ENCODE measurements at regions not wholly inside any gene's neighbourhood (a gene's known extent, or its start where the extent isn't known, plus 50 kb on each side); places are given as distances from the start of the nearest gene placed in this dataset.

DNA sequence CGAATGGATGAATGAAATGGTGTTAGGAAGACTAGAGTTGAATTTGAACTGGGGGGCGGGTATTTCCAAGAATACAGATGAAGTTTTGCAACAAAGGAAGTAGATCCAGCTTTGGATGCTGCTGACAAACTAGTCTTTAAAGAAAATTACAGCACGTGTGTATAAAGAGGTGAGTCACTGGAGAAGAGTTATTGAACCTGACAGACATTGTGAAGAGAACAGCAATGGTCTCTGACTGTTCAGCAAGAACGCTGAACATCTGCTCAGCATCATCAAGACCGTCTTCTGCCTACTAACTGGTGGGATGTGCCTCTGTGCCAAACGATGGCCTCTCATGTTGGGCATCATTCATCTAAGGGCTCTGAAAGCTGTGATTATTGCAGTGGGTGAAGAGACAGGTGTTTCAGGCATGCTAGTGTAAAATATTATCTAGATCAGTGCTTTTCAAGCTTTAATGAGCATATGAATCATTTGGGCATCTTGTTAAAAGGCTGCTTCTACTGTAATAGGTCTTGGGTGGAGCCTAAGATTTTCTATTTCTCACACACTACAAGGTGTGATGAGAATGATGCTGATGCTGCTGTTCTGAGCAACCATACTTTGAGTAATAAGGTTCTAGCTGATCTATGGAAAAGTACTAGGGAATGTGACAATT is 291.3 kb downstream of the PTEN start:
- TF ChIP-seq ZEB2 (tag by site-specific recombination; IDR thresholded peaks at IDR 0.05), result no peak
- no peak for TF ChIP-seq CTCF (tag by site-specific recombination; IDR thresholded peaks at IDR 0.05)
- no peak for TF ChIP-seq SP2 (tag by site-specific recombination; IDR thresholded peaks at IDR 0.05)
- TF ChIP-seq, protein P1, sequence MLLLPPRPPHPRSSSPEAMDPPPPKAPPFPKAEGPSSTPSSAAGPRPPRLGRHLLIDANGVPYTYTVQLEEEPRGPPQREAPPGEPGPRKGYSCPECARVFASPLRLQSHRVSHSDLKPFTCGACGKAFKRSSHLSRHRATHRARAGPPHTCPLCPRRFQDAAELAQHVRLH (tag by site-specific recombination; IDR thresholded peaks at IDR 0.05), result no peak
- TF ChIP-seq ZNF629 (tag by site-specific recombination; IDR thresholded peaks at IDR 0.05), result no peak
